HUES64 (cell line): ENCODE measurements at regions not wholly inside any gene's neighbourhood (a gene's known extent, or its start where the extent isn't known, plus 50 kb on each side); places are given as distances from the start of the nearest gene placed in this dataset.

ENCODE experiments used
- H3K27ac ChIP-seq: 2 replicates; pipeline ENCODE4 v1.7.0; 2013; ENCODE audit warnings: low read depth, low read length, inconsistent platforms
- H3K27me3 ChIP-seq: 2 replicates; pipeline ENCODE4 v1.6.1; 2013; ENCODE audit warnings: mild to moderate bottlenecking, low read length; ENCODE audit not compliant: insufficient read depth
- H3K36me3 ChIP-seq: 2 replicates; pipeline ENCODE4 v1.6.1; 2013; ENCODE audit warnings: mild to moderate bottlenecking, low read length; ENCODE audit not compliant: insufficient read depth
- H3K4me1 ChIP-seq: 2 replicates; pipeline ENCODE4 v1.6.1; 2013; ENCODE audit warnings: mild to moderate bottlenecking, low read length, moderate library complexity; ENCODE audit not compliant: insufficient read depth
- H3K4me3 ChIP-seq: 2 replicates; pipeline ENCODE4 v1.5.1; 2013; ENCODE audit warnings: mild to moderate bottlenecking, low read length, moderate library complexity
- H3K9ac ChIP-seq: 2 replicates; pipeline ENCODE4 v1.6.1; 2013; ENCODE audit warnings: mild to moderate bottlenecking, low read depth, low read length
- H3K9me3 ChIP-seq: 2 replicates; pipeline ENCODE4 v1.6.1; 2013; ENCODE audit warnings: low read depth, low read length; ENCODE audit not compliant: insufficient read depth
- WGBS: fragments of 150-250, 120-280 bp; methylation state at CpG from one replicate; pipeline ENCODE4 v1.1.7; 2013; ENCODE audit warnings: missing lambda C conversion rate; 5-methylcytosine and 5-hydroxymethylcytosine counted together

GRCh38 chr3:159861369-159861987, 127.2 kb upstream of the IL12A start:
- H3K4me3 ChIP-seq: no peak overlapping the region

GRCh38 chr3:159865041-159865579, 123.5 kb upstream of the IL12A start:
- no peaks in the 10 kb centered on the region for H3K9me3 ChIP-seq
- WGBS: 98% methylated on average over 2 of the region's 2 CpGs
- H3K4me3 ChIP-seq: no peak overlapping the region
- no peaks in the 10 kb centered on the region for H3K27me3 ChIP-seq
- H3K9ac ChIP-seq: no peak overlapping the region
- no peak overlapping the region for H3K27ac ChIP-seq
- H3K36me3 ChIP-seq: peaks cover 20% of the 10 kb centered on the region; the same call in 1 of the 2 replicates
- H3K4me1 ChIP-seq: peaks cover 22% of the 10 kb centered on the region

More at GRCh38 chr3:159861369-159861987, 127.2 kb upstream of the IL12A start:
- no peaks in the 10 kb centered on the region for H3K27me3 ChIP-seq
- 87% methylated on average over 2 of the region's 4 CpGs for WGBS
- no peaks in the 10 kb centered on the region for H3K9me3 ChIP-seq
- no peak overlapping the region for H3K9ac ChIP-seq
- H3K36me3 ChIP-seq: peaks cover 3% of the 10 kb centered on the region; the same call in 1 of the 2 replicates
- H3K4me1 ChIP-seq: peaks cover 33% of the 10 kb centered on the region
- no peak overlapping the region for H3K27ac ChIP-seq

DNA sequence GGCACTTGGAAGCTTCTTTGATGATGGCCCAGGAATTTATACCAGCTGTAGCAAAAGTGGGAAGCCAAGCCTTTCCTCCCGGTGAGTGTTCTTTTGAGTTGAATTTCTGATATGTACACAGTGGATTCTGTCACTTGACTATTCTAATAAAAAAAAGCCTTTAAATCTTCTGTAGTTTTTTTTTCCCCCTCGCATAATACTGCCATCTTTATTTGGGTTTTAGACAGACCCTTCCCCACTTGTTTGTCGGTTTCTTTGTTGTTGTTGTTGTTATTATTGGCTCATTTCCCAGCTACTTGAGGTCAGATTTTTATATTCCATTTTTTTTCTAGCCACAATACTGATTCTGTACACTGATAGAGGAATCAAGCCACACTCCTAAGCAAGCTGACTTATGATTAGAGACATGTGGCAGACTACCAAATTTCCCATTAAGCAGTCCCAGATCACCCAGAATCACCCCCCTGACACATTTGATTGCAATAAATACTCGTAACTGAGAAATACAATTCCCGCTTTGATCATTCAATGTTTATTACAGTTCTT, 122.4 kb upstream of the IL12A start:
- Histone ChIP-seq H3K27ac (no peak overlapping the region), H3K4me3 (no peak overlapping the region), H3K4me1 (peaks cover 10% of the 10 kb centered on the region; the same call in 1 of the 2 replicates), H3K9ac (no peak overlapping the region), H3K27me3 (no peaks in the 10 kb centered on the region), H3K9me3 (no peaks in the 10 kb centered on the region), H3K36me3 (peaks cover 20% of the 10 kb centered on the region; the same call in 1 of the 2 replicates)
- WGBS: 95% methylated on average over 3 of the region's 5 CpGs

DNA sequence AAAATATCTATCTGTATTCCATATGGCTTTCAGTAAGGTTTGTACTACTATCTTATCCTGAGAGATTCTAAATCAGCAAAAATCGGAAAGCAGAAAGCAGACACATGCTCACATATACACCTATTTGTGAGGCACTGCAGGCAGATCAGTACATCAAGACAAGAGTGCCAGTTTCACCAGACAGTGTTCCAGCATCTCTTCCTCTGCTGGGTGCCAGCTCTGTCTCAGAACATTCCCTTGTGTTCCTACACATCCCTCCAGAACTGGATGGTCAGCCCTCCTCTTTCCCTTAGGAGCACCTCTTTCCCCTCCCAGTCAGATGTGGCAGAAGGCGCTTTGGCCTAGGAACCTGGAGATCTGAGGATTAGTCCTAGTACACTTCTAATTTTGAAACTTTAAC, 121.3 kb upstream of the IL12A start:
- H3K36me3 ChIP-seq: peaks cover 20% of the 10 kb centered on the region; the same call in 1 of the 2 replicates
- no peak overlapping the region for H3K9ac ChIP-seq
- no peak overlapping the region for H3K4me3 ChIP-seq
- H3K9me3 ChIP-seq: no peaks in the 10 kb centered on the region
- no peak overlapping the region for H3K27ac ChIP-seq
- peaks cover 15% of the 10 kb centered on the region for H3K4me1 ChIP-seq
- 94% methylated on average over 2 of the region's 2 CpGs for whole genome bisulfite sequencing
- H3K27me3 ChIP-seq: no peaks in the 10 kb centered on the region

- H3K9me3 ChIP-seq: no peaks in the 10 kb centered on the region
- no peak overlapping the region for H3K9ac ChIP-seq
- peaks cover 20% of the 10 kb centered on the region; the same call in 1 of the 2 replicates for H3K36me3 ChIP-seq
- peaks cover 10% of the 10 kb centered on the region for H3K4me1 ChIP-seq
- H3K27ac ChIP-seq: no peak overlapping the region
- no peak overlapping the region for H3K4me3 ChIP-seq
- H3K27me3 ChIP-seq: no peaks in the 10 kb centered on the region
- no CpG with 5 or more reads among the region's 1 CpG for WGBS
Measured at GRCh38 chr3:159870723-159871122, 117.9 kb upstream of the IL12A start.

DNA sequence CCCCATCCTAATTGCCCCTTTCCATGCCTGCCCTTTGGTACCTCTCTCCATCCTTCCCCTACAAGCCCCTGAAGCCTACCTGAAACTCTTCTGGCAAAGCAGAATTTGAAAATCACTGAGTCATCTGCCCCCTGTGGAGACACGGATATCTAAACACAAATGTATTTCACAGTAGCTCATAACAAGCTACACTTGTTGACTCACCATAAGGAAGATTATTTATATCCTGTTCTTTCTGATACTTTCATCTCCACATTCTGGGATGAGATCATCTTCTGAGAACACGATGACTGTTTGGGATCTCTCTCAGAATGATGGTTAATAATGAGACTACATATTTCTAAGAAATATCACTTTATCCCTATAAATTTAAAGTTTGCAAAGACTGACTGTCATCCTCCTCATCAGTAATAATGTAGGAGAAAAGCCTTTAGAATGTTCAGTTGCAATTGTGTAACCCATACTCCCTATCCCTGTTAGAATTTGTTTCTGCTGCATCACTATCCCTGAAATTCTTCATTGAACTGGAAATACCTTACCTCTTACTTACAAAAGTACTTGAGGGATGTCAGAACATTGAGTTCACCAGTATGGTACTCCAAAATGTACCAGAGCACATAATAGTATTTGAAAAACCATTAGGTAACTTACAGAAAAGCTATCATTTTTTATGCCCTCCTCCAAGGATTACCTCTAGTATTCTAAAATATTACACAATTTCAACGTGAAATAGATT, 116.1 kb upstream of the IL12A start:
- Histone ChIP-seq H3K36me3 (peaks cover 13% of the 10 kb centered on the region; the same call in 1 of the 2 replicates), H3K27me3 (no peaks in the 10 kb centered on the region), H3K4me3 (no peak overlapping the region), H3K9me3 (no peaks in the 10 kb centered on the region), H3K27ac (no peak overlapping the region; the same call in 1 of the 2 replicates), H3K4me1 (peaks cover 12% of the 10 kb centered on the region), H3K9ac (no peak overlapping the region)
- WGBS: 62% methylated on average over 1 of the region's 3 CpGs

- Histone ChIP-seq H3K9me3 (no peaks in the 10 kb centered on the region), H3K36me3 (no peaks in the 10 kb centered on the region), H3K4me3 (no peak overlapping the region), H3K27ac (no peak overlapping the region), H3K9ac (no peak overlapping the region), H3K4me1 (peaks cover 17% of the 10 kb centered on the region), H3K27me3 (no peaks in the 10 kb centered on the region)
Measured at GRCh38 chr3:159875116-159875515, 113.5 kb upstream of the IL12A start.

DNA sequence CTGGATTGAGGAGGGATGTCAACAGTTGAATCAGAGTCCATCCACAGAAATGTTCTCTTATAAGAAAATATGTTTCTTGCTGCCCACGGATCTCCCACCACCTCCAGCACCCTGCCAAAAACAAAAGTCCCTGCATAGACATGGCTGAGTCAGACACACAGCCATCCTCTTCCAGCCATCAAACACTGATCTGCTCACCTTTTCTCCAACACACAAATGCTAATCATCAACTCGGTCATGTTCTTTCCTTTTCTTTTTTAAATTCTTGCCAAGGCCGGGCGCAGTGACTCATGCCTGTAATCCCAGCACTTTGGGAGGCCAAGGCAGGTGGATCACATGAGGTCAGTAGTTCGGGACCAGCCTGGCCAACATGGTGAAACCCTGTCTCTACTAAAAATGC, 110.7 kb upstream of the IL12A start:
- Histone ChIP-seq H3K36me3 (no peaks in the 10 kb centered on the region), H3K9ac (no peak overlapping the region), H3K4me1 (peaks cover 19% of the 10 kb centered on the region; the same call in 1 of the 2 replicates), H3K27me3 (no peaks in the 10 kb centered on the region), H3K4me3 (no peak overlapping the region), H3K9me3 (no peaks in the 10 kb centered on the region), H3K27ac (no peak overlapping the region; the same call in 1 of the 2 replicates)
- WGBS: 77% methylated on average over 5 of the region's 5 CpGs

DNA sequence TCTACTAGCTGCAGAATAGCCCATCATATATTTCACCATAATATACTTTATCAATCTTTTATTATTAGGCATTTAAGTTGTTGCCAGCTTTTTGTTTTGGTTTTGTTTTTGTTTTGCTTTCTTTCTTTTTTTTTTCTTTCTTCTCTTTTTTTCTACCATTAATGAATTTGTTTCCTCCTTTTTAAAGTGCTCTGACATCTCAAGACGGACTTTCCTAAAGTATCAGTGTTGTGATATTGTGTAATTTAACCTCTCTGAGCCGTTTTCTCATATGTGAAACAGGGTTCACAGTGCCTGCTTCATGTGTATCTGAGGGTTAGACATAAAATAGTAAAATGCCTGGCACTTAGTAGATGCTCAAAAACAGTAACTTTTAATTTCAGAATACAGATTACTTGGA, 109.5 kb upstream of the IL12A start:
- 95% methylated on average over 2 of the region's 2 CpGs for WGBS
- H3K36me3 ChIP-seq: no peaks in the 10 kb centered on the region
- no peaks in the 10 kb centered on the region for H3K27me3 ChIP-seq
- H3K27ac ChIP-seq: no peak overlapping the region
- peaks cover 29% of the 10 kb centered on the region for H3K4me1 ChIP-seq
- no peak overlapping the region for H3K4me3 ChIP-seq
- H3K9ac ChIP-seq: no peak overlapping the region
- no peaks in the 10 kb centered on the region for H3K9me3 ChIP-seq

DNA sequence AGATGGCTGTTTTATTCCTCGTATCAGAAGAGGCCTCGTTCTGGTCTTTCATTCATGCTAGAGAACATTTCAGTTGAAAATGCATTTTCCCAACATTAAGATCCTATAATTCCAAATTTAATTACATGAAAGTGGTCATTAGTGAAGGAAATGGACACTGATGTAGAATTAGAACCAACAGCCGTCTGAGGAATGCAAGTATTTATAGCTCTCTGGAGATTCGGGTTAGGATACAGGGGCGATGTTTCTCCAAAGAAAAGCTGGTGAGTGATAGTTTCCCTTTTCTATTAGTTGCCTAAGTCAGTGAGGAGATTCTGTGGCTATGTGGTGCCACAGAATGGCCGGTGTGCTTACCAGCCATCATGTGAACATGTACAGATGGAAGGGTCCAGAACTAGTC, 109.0 kb upstream of the IL12A start:
- WGBS: 94% methylated on average over 6 of the region's 6 CpGs
- H3K4me1 ChIP-seq: peaks cover 29% of the 10 kb centered on the region

GRCh38 chr3:159881208-159881607, 107.4 kb upstream of the IL12A start:
- no peak overlapping the region for H3K27ac ChIP-seq
- no peak overlapping the region for H3K4me3 ChIP-seq
- no peaks in the 10 kb centered on the region for H3K9me3 ChIP-seq
- H3K9ac ChIP-seq: no peak overlapping the region
- no peaks in the 10 kb centered on the region for H3K27me3 ChIP-seq
- peaks cover 29% of the 10 kb centered on the region for H3K4me1 ChIP-seq
- 97% methylated on average over 2 of the region's 2 CpGs for WGBS
- H3K36me3 ChIP-seq: no peaks in the 10 kb centered on the region

More for the DNA sequence above, 109.0 kb upstream of the IL12A start:
- no peak overlapping the region for H3K27ac ChIP-seq
- H3K27me3 ChIP-seq: no peaks in the 10 kb centered on the region
- H3K9ac ChIP-seq: no peak overlapping the region
- H3K36me3 ChIP-seq: no peaks in the 10 kb centered on the region
- H3K9me3 ChIP-seq: no peaks in the 10 kb centered on the region
- no peak overlapping the region for H3K4me3 ChIP-seq
